GM23338 (cell line): ENCODE measurements at regions not wholly inside any gene's neighbourhood (a gene's known extent, or its start where the extent isn't known, plus 50 kb on each side); places are given as distances from the start of the nearest gene placed in this dataset.

Experiments used
- ATAC-seq: fragments of 200-7000 bp; cut with Tn5 transposase; 3 replicates; pipeline ENCODE4 v1.9.1; 2020
- DNase-seq: peaks from one replicate; pipeline ENCODE4 v3.0.0-alpha.2; 2015; ENCODE audit warnings: low spot score
- H2AFZ ChIP-seq: fragments of 200-600 bp; sonication (generic); 2 replicates; pipeline ENCODE4 v1.8.0; 2016; ENCODE audit warnings: antibody characterized with exemption, mild to moderate bottlenecking, moderate library complexity
- H3F3A ChIP-seq: fragments of 200-600 bp; sonication (generic); replicated peaks from 2 replicates; pipeline ENCODE4 v1.8.0; 2017; ENCODE audit warnings: antibody characterized with exemption, mixed run types, low read depth
- H3K27ac ChIP-seq: fragments of 200-600 bp; sonication (generic); 2 replicates; pipeline ENCODE4 v1.6.1; 2016; ENCODE audit warnings: low read depth
- H3K27me3 ChIP-seq: fragments of 200-600 bp; sonication (generic); 2 replicates; pipeline ENCODE4 v1.8.0; 2016; ENCODE audit warnings: mild to moderate bottlenecking, mixed run types, moderate library complexity; ENCODE audit not compliant: insufficient read depth
- H3K36me3 ChIP-seq: fragments of 200-600 bp; sonication (generic); 2 replicates; pipeline ENCODE4 v1.8.0; 2016; ENCODE audit warnings: mild to moderate bottlenecking; ENCODE audit not compliant: insufficient read depth
- H3K4me1 ChIP-seq: fragments of 200-600 bp; sonication (generic); 2 replicates; pipeline ENCODE4 v1.8.0; 2016; ENCODE audit warnings: mild to moderate bottlenecking, moderate library complexity; ENCODE audit not compliant: insufficient read depth
- H3K4me2 ChIP-seq: fragments of 200-600 bp; sonication (generic); 2 replicates; pipeline ENCODE4 v1.7.1; 2017; ENCODE audit warnings: mixed run types
- H3K4me3 ChIP-seq: fragments of 200-600 bp; sonication (generic); 2 replicates; pipeline ENCODE4 v1.6.1; 2016; ENCODE audit warnings: mixed run types
- H3K79me2 ChIP-seq: fragments of 200-600 bp; sonication (generic); replicated peaks from 2 replicates; pipeline ENCODE4 v1.8.0; 2017; ENCODE audit warnings: mild to moderate bottlenecking; ENCODE audit not compliant: insufficient read depth
- H3K9me2 ChIP-seq: fragments of 200-600 bp; sonication (generic); 2 replicates; pipeline ENCODE4 v1.8.0; 2017; ENCODE audit not compliant: insufficient read depth
- H4K20me1 ChIP-seq: fragments of 200-600 bp; sonication (generic); replicated peaks from 2 replicates; pipeline ENCODE4 v1.8.0; 2017; ENCODE audit warnings: mild to moderate bottlenecking; ENCODE audit not compliant: insufficient read depth
- H3K27ac Mint-ChIP-seq: 2 replicates; pipeline ENCODE4 v1.8.0; 2020; ENCODE audit warnings: inconsistent platforms, mild to moderate bottlenecking, moderate library complexity, mixed read lengths
- H3K27me3 Mint-ChIP-seq: 3 replicates; pipeline ENCODE4 v1.8.0; 2022; ENCODE audit warnings: low read depth, mild to moderate bottlenecking, moderate library complexity, mixed read lengths, inconsistent platforms; ENCODE audit not compliant: insufficient read depth, poor library complexity
- H3K36me3 Mint-ChIP-seq: 3 replicates; pipeline ENCODE4 v1.8.0; 2021; ENCODE audit warnings: low read depth, mild to moderate bottlenecking, inconsistent platforms, moderate library complexity, mixed read lengths
- H3K4me1 Mint-ChIP-seq: 3 replicates; pipeline ENCODE4 v1.8.0; 2020; ENCODE audit warnings: mild to moderate bottlenecking, inconsistent platforms, mixed read lengths
- H3K4me3 Mint-ChIP-seq: 3 replicates; pipeline ENCODE4 v1.8.0; 2021; ENCODE audit warnings: moderate library complexity, mild to moderate bottlenecking, inconsistent platforms, mixed read lengths
- H3K9me3 Mint-ChIP-seq: 3 replicates; pipeline ENCODE4 v1.8.0; 2020; ENCODE audit warnings: moderate library complexity, mild to moderate bottlenecking, inconsistent platforms, mixed read lengths
- CREB1 ChIP-seq: fragments of 250-450 bp; sonication (Bioruptor Pico); IDR thresholded peaks from 2 replicates; pipeline ENCODE4 v1.5.0; 2020; ENCODE audit warnings: low read depth, mild to moderate bottlenecking, moderate library complexity
- JUNB ChIP-seq: IDR thresholded peaks from one replicate; pipeline ENCODE4 v1.6.1; 2016; ENCODE audit warnings: antibody characterized with exemption; ENCODE audit not compliant: unreplicated experiment
- POLR2AphosphoS5 ChIP-seq: IDR thresholded peaks from 2 replicates; pipeline ENCODE4 v1.6.1; 2016; ENCODE audit warnings: antibody characterized with exemption, low read depth
- REST ChIP-seq: IDR thresholded peaks from one replicate; pipeline ENCODE4 v1.6.1; 2018; ENCODE audit warnings: antibody characterized with exemption; ENCODE audit not compliant: unreplicated experiment
- STAT1 ChIP-seq: IDR thresholded peaks from one replicate; pipeline ENCODE4 v1.6.1; 2016; ENCODE audit warnings: antibody characterized with exemption; ENCODE audit not compliant: unreplicated experiment
- ZNF331 ChIP-seq: fragments of 250-450 bp; sonication (Bioruptor Pico); IDR thresholded peaks from 2 replicates; pipeline ENCODE4 v1.5.0; 2020; ENCODE audit warnings: low read depth, mild to moderate bottlenecking, moderate library complexity
- TF ChIP-seq, protein P1 (sequence below), 2 experiments: fragments of 200-600 bp in 1 of 2; sonication (generic) in 1 of 2; conservative IDR thresholded peaks; 2 replicates each; pipeline versions ENCODE4 v1.5.1 to v1.6.1; 2016 to 2017; ENCODE audit warnings: antibody characterized with exemption in 2 of 2, low read depth in 2 of 2, mild to moderate bottlenecking in 2 of 2, moderate library complexity in 1 of 2

DNA sequence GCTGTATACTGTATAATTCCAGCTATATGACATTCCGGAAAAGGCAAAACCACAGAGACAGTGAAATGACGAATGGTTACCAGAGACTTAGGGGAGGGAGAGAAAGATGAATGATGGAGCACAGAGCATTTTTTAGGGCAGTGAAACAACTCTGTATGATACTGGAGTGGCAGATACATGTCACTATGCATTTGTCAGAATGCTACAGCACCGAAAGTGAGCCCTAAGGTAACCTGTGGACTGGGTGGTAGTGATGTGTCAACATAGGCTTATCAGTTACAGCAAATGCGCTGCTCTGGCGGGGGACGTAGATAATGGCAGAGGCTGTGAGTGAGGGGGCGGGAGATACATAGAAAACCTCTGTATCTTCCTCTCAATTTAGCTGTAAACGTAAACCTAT lies 201.3 kb upstream of the SSTR4 start:
- DNase-seq, result no peak
- no peak overlapping the region for H3K4me3 Mint-ChIP-seq
- no peak overlapping the region for H3K4me3 ChIP-seq

GRCh38 chr20:22834651-22835256 lies 200.4 kb upstream of the SSTR4 start:
- H2AFZ ChIP-seq, result no peak overlapping the region
- no peak overlapping the region for H3K4me2 ChIP-seq
- H3K27ac ChIP-seq, result no peak overlapping the region
- no peaks in the 10 kb centered on the region for H4K20me1 ChIP-seq
- Mint-ChIP-seq H3K4me1 (no peaks in the 10 kb centered on the region), H3K9me3 (no peaks in the 10 kb centered on the region; the same call in 2 of the 3 replicates), H3K27ac (no peak overlapping the region), H3K4me3 (no peak overlapping the region), H3K27me3 (peaks cover 2% of the 10 kb centered on the region), H3K36me3 (no peaks in the 10 kb centered on the region)
- no peaks in the 10 kb centered on the region for H3K36me3 ChIP-seq
- peaks cover 9% of the 10 kb centered on the region for H3K9me2 ChIP-seq
- no peaks in the 10 kb centered on the region for H3K27me3 ChIP-seq
- no peak for ATAC-seq
- no peak for DNase-seq
- no peak overlapping the region for H3K4me3 ChIP-seq
- no peaks in the 10 kb centered on the region for H3K4me1 ChIP-seq
- no peaks in the 10 kb centered on the region for H3K79me2 ChIP-seq
- H3F3A ChIP-seq, result no peaks in the 10 kb centered on the region
- TF ChIP-seq CREB1 (CRISPR knock-in tag) (no peak), JUNB (no peak), STAT1 (no peak)
- TF ChIP-seq, protein P1, sequence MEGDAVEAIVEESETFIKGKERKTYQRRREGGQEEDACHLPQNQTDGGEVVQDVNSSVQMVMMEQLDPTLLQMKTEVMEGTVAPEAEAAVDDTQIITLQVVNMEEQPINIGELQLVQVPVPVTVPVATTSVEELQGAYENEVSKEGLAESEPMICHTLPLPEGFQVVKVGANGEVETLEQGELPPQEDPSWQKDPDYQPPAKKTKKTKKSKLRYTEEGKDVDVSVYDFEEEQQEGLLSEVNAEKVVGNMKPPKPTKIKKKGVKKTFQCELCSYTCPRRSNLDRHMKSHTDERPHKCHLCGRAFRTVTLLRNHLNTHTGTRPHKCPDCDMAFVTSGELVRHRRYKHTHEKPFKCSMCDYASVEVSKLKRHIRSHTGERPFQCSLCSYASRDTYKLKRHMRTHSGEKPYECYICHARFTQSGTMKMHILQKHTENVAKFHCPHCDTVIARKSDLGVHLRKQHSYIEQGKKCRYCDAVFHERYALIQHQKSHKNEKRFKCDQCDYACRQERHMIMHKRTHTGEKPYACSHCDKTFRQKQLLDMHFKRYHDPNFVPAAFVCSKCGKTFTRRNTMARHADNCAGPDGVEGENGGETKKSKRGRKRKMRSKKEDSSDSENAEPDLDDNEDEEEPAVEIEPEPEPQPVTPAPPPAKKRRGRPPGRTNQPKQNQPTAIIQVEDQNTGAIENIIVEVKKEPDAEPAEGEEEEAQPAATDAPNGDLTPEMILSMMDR (conservative IDR thresholded peaks at IDR 0.05; ENCODE audit: low read depth in 2 of 2), result no peak

More for the DNA sequence above, 201.3 kb upstream of the SSTR4 start:
- Histone ChIP-seq H3F3A (no peaks in the 10 kb centered on the region), H3K27me3 (no peaks in the 10 kb centered on the region), H2AFZ (no peak overlapping the region), H3K4me1 (no peaks in the 10 kb centered on the region), H3K27ac (no peak overlapping the region), H4K20me1 (no peaks in the 10 kb centered on the region), H3K9me2 (peaks cover 9% of the 10 kb centered on the region), H3K4me2 (no peak overlapping the region), H3K79me2 (no peaks in the 10 kb centered on the region), H3K36me3 (no peaks in the 10 kb centered on the region)
- TF ChIP-seq REST, result no peak
- TF ChIP-seq, protein P1 (conservative IDR thresholded peaks at IDR 0.05; ENCODE audit: low read depth in 2 of 2), result no peak
- TF ChIP-seq CREB1 (CRISPR knock-in tag), result no peak
- TF ChIP-seq POLR2AphosphoS5, result no peak
- TF ChIP-seq ZNF331, result no peak
- no peaks in the 10 kb centered on the region; the same call in 2 of the 3 replicates for H3K9me3 Mint-ChIP-seq
- no peaks in the 10 kb centered on the region for H3K36me3 Mint-ChIP-seq
- H3K27ac Mint-ChIP-seq, result no peak overlapping the region
- H3K4me1 Mint-ChIP-seq, result no peaks in the 10 kb centered on the region
- peaks cover 2% of the 10 kb centered on the region for H3K27me3 Mint-ChIP-seq
- no peak for ATAC-seq
